ENCODE measurements at regions not wholly inside any gene's neighbourhood (a gene's known extent, or its start where the extent isn't known, plus 50 kb on each side); places are given as distances from the start of the nearest gene placed in this dataset.

- TF ChIP-seq, protein P1, sequence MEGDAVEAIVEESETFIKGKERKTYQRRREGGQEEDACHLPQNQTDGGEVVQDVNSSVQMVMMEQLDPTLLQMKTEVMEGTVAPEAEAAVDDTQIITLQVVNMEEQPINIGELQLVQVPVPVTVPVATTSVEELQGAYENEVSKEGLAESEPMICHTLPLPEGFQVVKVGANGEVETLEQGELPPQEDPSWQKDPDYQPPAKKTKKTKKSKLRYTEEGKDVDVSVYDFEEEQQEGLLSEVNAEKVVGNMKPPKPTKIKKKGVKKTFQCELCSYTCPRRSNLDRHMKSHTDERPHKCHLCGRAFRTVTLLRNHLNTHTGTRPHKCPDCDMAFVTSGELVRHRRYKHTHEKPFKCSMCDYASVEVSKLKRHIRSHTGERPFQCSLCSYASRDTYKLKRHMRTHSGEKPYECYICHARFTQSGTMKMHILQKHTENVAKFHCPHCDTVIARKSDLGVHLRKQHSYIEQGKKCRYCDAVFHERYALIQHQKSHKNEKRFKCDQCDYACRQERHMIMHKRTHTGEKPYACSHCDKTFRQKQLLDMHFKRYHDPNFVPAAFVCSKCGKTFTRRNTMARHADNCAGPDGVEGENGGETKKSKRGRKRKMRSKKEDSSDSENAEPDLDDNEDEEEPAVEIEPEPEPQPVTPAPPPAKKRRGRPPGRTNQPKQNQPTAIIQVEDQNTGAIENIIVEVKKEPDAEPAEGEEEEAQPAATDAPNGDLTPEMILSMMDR (optimal IDR thresholded peaks at IDR 0.05 in 1 of 3, IDR thresholded peaks at IDR 0.05 in 1 of 3, conservative IDR thresholded peaks at IDR 0.05 in 1 of 3; ENCODE audit: extremely low read depth in 1 of 3, insufficient read depth in 2 of 3, low read length in 3 of 3), result no peak
- TF ChIP-seq EZH2 (IDR thresholded peaks at IDR 0.05; ENCODE audit: low read length), result no peak
Measured at GRCh38 chr20:6473197-6473596, 294.3 kb upstream of the BMP2 start.

Measured in keratinocyte (primary cell).